ENCODE measurements at regions not wholly inside any gene's neighbourhood (a gene's known extent, or its start where the extent isn't known, plus 50 kb on each side); places are given as distances from the start of the nearest gene placed in this dataset.
"Not testable (repeated sequence)": the region's sequence is repeated elsewhere in the genome, so short reads cannot be mapped to it uniquely, and the experiment has no call there.

DNA sequence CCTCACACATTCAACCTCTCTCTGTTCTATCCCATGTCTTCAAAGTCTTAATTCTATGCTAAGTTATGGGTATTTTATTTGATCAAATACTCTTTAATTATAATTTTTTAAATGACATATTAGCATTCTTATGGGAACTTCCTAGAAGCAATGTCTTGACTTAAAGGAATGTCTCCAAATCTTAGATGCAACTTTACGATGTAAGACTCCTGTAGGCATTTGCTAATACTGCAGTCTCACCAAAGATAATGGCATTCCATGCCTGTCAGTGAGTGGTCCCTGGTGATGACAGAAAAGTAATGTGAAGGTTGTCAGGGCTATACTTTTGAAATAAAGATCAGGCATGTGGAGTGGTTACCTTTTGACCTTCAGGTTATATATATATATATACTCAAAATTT lies 1654.2 kb upstream of the WWC1 start:
- Histone ChIP-seq H3K9me3 (ENCODE audit: control insufficient read depth, insufficient read depth, low read depth, low read length) (no peaks in the 10 kb centered on the region), H3K36me3 (ENCODE audit: control insufficient read depth, insufficient read depth, low read length) (no peaks in the 10 kb centered on the region), H3K4me1 (ENCODE audit: control insufficient read depth, insufficient read depth, low read length) (peaks cover 3% of the 10 kb centered on the region; the same call in 1 of the 2 replicates), H3K27me3 (ENCODE audit: control insufficient read depth, insufficient read depth, low read length) (no peaks in the 10 kb centered on the region), H3K27ac (ENCODE audit: low read depth, low read length) (no peak overlapping the region), H3K9ac (ENCODE audit: low read length) (no peak overlapping the region), H3K4me3 (ENCODE audit: low read depth, low read length) (no peak overlapping the region)

DNA sequence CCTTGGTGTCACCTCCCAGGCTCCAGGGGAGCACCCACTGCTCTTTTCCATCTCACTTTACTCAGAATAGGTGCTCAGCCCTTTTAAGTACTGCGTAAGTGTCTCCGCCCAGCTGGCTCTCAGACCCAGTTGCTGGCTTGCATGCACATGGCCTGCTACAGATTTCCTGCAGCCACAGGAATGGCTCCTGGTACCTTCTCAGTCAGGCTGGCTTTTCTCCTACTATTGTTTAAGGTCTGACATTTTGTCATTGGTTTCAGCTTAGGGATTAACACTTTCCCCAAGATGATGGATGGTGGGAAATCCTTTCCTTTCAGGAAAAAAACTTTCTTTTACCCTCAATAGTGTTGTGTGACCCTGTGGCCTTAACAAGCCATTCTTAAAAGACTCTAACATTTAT lies 1652.3 kb upstream of the WWC1 start:
- Histone ChIP-seq H3K36me3 (ENCODE audit: control insufficient read depth, insufficient read depth, low read length) (no peaks in the 10 kb centered on the region), H3K9ac (ENCODE audit: low read length) (no peak overlapping the region), H3K4me3 (ENCODE audit: low read depth, low read length) (no peak overlapping the region), H3K4me1 (ENCODE audit: control insufficient read depth, insufficient read depth, low read length) (peaks cover 4% of the 10 kb centered on the region), H3K27ac (ENCODE audit: low read depth, low read length) (no peak overlapping the region), H3K9me3 (ENCODE audit: control insufficient read depth, insufficient read depth, low read depth, low read length) (no peaks in the 10 kb centered on the region), H3K27me3 (ENCODE audit: control insufficient read depth, insufficient read depth, low read length) (no peaks in the 10 kb centered on the region)

DNA sequence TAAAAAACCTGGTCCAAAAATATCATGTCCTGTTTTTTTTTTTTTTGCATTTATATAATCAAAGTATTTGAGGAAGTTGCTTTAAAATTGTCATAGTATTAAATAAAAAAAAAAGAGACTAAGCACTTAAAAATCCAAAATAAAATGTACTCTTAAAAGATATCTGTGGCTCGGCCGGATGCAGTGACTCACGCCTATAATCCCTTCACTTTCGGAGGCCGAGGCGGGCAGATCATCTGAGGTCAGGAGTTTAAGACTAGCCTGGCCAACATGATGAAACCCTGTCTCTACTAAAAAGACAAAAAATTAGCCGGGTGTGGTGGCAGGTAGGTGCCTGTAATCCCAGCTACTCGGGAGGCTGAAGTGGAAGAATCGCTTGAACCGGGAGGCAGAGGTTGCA lies 1651.3 kb upstream of the WWC1 start:
- not testable (repeated sequence) for H3K4me3 ChIP-seq (ENCODE audit: low read depth, low read length); H3K27ac ChIP-seq (ENCODE audit: low read depth, low read length); H3K36me3 ChIP-seq (ENCODE audit: control insufficient read depth, insufficient read depth, low read length); H3K4me1 ChIP-seq (ENCODE audit: control insufficient read depth, insufficient read depth, low read length); H3K9me3 ChIP-seq (ENCODE audit: control insufficient read depth, insufficient read depth, low read depth, low read length); H3K9ac ChIP-seq (ENCODE audit: low read length); H3K27me3 ChIP-seq (ENCODE audit: control insufficient read depth, insufficient read depth, low read length)

DNA sequence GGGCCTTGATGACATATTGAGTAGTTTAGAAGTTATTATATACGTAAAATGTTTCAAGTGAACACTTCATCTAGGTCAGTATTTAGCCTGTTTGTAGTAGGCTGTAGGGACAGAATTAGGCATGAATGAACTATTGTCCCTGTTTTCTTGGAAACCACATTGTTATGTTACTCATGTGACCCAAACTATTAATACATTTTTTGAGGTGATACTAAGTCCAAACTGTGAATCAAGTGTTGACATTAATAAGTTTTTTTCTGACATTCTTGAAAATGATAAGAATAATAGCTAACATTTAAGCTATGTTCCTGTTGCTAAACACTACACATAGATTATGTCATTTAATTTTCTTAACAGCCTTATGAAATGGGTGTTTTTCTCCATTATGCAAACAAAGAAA lies 1642.7 kb upstream of the WWC1 start:
- Histone ChIP-seq H3K9ac (ENCODE audit: low read length) (no peak overlapping the region), H3K27me3 (ENCODE audit: control insufficient read depth, insufficient read depth, low read length) (no peaks in the 10 kb centered on the region), H3K36me3 (ENCODE audit: control insufficient read depth, insufficient read depth, low read length) (no peaks in the 10 kb centered on the region), H3K9me3 (ENCODE audit: control insufficient read depth, insufficient read depth, low read depth, low read length) (peaks cover 4% of the 10 kb centered on the region; the same call in 1 of the 2 replicates), H3K4me1 (ENCODE audit: control insufficient read depth, insufficient read depth, low read length) (peaks cover 4% of the 10 kb centered on the region; the same call in 1 of the 2 replicates), H3K27ac (ENCODE audit: low read depth, low read length) (no peak overlapping the region), H3K4me3 (ENCODE audit: low read depth, low read length) (no peak overlapping the region)

DNA sequence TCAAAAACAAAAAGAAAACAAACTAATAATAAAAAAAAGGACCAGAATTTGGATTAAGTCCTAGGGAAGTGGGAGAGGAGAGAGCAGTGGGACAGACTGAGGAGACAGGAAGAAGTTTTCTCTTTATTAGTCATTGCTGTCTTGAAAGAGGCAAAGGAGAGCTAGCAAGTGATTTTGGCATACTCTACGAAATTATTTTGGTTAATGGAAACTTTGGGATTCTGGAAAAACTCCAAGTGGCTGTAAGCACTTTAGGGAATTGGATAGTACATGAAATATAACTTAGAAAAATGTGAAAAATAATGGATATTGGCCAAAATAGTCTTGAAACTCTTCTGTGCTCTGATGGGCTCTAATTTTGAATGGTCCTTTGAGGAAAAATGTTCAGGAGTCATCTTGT lies 1641.8 kb upstream of the WWC1 start:
- no peaks in the 10 kb centered on the region for H3K4me1 ChIP-seq (ENCODE audit: control insufficient read depth, insufficient read depth, low read length)
- H3K9me3 ChIP-seq (ENCODE audit: control insufficient read depth, insufficient read depth, low read depth, low read length) = peaks cover 4% of the 10 kb centered on the region; the same call in 1 of the 2 replicates
- no peaks in the 10 kb centered on the region for H3K27me3 ChIP-seq (ENCODE audit: control insufficient read depth, insufficient read depth, low read length)
- H3K27ac ChIP-seq (ENCODE audit: low read depth, low read length) = no peak overlapping the region
- no peak overlapping the region for H3K4me3 ChIP-seq (ENCODE audit: low read depth, low read length)
- no peak overlapping the region for H3K9ac ChIP-seq (ENCODE audit: low read length)
- H3K36me3 ChIP-seq (ENCODE audit: control insufficient read depth, insufficient read depth, low read length) = no peaks in the 10 kb centered on the region

DNA sequence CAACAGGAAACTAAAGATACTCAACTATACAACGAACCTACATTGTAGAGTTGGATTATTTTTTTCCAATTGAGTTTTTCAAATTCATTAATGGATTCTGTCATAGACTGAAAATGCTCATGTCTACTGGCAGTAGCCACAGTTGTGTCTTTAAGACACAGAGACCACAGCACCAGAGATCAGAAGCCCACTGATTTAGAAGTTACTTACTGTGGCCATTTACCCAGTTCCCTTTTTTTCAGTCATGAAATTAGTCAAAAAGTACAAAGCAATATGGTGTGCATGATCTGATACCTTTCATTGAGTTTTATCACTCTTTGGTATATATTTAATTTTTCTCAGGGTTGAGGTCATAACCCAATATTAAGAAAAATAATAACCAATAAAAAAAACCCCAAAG lies 1640.2 kb upstream of the WWC1 start:
- Histone ChIP-seq H3K9ac (ENCODE audit: low read length) (no peak overlapping the region), H3K36me3 (ENCODE audit: control insufficient read depth, insufficient read depth, low read length) (no peaks in the 10 kb centered on the region), H3K27me3 (ENCODE audit: control insufficient read depth, insufficient read depth, low read length) (no peaks in the 10 kb centered on the region), H3K4me1 (ENCODE audit: control insufficient read depth, insufficient read depth, low read length) (no peaks in the 10 kb centered on the region), H3K27ac (ENCODE audit: low read depth, low read length) (no peak overlapping the region), H3K4me3 (ENCODE audit: low read depth, low read length) (no peak overlapping the region), H3K9me3 (ENCODE audit: control insufficient read depth, insufficient read depth, low read depth, low read length) (peaks cover 4% of the 10 kb centered on the region; the same call in 1 of the 2 replicates)

DNA sequence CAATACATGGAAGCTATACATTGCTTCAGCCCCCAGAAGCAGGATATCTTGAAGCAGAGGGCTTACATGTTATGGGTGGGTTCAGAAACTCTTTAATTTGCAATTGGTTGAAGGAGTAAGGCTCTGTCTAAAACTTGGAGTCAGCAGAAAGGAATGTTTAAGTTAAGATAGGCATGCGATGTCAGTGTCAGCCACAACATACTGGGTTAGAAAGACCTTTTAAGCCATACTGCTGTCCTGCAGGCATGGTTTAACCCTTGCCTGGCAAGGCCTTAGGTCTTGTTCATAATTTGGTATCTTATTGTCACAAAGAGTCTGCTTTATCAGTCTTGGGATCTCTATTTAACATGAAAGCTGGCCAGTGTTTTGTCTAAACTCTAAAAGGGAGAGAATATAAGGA lies 1619.6 kb upstream of the WWC1 start:
- Histone ChIP-seq H3K27me3 (ENCODE audit: control insufficient read depth, insufficient read depth, low read length) (no peaks in the 10 kb centered on the region), H3K27ac (ENCODE audit: low read depth, low read length) (no peak overlapping the region; the same call in 1 of the 2 replicates), H3K4me1 (ENCODE audit: control insufficient read depth, insufficient read depth, low read length) (peaks cover 37% of the 10 kb centered on the region), H3K9ac (ENCODE audit: low read length) (no peak overlapping the region), H3K9me3 (ENCODE audit: control insufficient read depth, insufficient read depth, low read depth, low read length) (0 out of 2 replicates have a peak, but pooled peaks cover 3% of the 10 kb centered on the region), H3K36me3 (ENCODE audit: control insufficient read depth, insufficient read depth, low read length) (no peaks in the 10 kb centered on the region), H3K4me3 (ENCODE audit: low read depth, low read length) (no peak overlapping the region)

DNA sequence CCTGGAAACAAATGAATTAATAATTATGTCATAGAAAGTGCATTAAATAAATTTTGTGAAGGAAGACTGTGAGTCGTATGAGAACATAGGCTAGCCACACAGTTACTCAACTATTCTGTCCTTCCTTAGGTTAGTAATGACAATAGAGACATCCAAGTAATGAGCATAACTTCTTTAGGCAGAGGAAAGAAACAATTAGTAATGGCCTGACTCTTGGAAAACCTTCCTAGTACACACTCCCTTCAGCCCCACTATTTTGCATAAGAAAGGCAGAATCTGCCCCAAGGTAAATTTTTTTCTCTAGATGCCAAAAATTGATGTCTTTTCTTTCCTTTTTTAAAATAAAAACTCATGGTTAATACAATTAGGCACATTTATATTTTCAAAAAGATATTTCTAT lies 1619.0 kb upstream of the WWC1 start:
- H3K4me3 ChIP-seq (ENCODE audit: low read depth, low read length) = no peak overlapping the region
- no peaks in the 10 kb centered on the region for H3K36me3 ChIP-seq (ENCODE audit: control insufficient read depth, insufficient read depth, low read length)
- peaks cover 38% of the 10 kb centered on the region for H3K4me1 ChIP-seq (ENCODE audit: control insufficient read depth, insufficient read depth, low read length)

DNA sequence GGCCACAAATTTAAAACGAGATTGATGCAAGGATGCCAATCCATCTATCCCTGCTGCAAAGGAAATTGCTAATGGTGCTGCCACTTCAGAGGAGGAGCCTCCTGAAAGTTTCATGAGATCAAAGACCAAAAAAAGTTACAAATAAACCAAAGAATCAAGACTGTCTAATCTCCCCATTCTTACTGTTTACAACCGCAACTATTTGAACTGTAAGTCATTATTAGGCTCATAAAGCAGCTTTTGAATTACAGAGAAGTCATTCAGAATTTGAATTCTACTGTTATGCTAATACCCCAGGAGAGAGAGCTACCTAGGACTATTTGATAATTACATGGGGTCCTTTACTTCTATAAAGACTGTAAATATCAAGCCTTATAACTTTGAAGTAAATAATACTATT lies 1613.6 kb upstream of the WWC1 start:
- H3K9me3 ChIP-seq (ENCODE audit: control insufficient read depth, insufficient read depth, low read depth, low read length) = 0 out of 2 replicates have a peak, but pooled peaks cover 3% of the 10 kb centered on the region
- 0 out of 2 replicates have a peak overlapping the region, but pooled peaks have one; percentile 30 for H3K27ac ChIP-seq (ENCODE audit: low read depth, low read length)
- peaks cover 13% of the 10 kb centered on the region; the same call in 1 of the 2 replicates for H3K4me1 ChIP-seq (ENCODE audit: control insufficient read depth, insufficient read depth, low read length)

More for the DNA sequence above, 1619.0 kb upstream of the WWC1 start:
- Histone ChIP-seq H3K27ac (ENCODE audit: low read depth, low read length) (no peak overlapping the region; the same call in 1 of the 2 replicates), H3K27me3 (ENCODE audit: control insufficient read depth, insufficient read depth, low read length) (no peaks in the 10 kb centered on the region), H3K9me3 (ENCODE audit: control insufficient read depth, insufficient read depth, low read depth, low read length) (0 out of 2 replicates have a peak, but pooled peaks cover 3% of the 10 kb centered on the region), H3K9ac (ENCODE audit: low read length) (no peak overlapping the region)

DNA sequence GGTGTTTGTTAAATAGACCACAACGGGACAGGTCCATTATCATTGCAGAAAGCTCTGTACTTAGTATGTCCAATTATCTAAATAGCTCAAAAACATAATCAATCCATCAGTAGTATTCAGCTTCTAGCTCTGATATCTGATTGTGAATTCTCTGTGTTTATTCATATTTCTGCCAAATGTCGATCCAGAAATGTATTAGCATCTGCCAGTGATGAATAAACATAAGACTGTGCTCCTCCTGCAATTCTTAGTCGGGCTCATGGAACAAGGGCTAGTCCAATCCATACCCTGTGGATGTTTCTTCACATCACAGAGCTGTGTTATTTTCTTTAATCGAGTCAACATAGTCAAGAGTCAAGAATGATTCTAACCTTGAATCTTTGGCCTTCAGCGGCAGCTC lies 1612.1 kb upstream of the WWC1 start:
- H3K27ac ChIP-seq (ENCODE audit: low read depth, low read length) = no peak overlapping the region
- no peak overlapping the region for H3K4me3 ChIP-seq (ENCODE audit: low read depth, low read length)
- H3K4me1 ChIP-seq (ENCODE audit: control insufficient read depth, insufficient read depth, low read length) = peaks cover 10% of the 10 kb centered on the region; the same call in 1 of the 2 replicates
- H3K36me3 ChIP-seq (ENCODE audit: control insufficient read depth, insufficient read depth, low read length) = no peaks in the 10 kb centered on the region
- no peak overlapping the region for H3K9ac ChIP-seq (ENCODE audit: low read length)
- H3K9me3 ChIP-seq (ENCODE audit: control insufficient read depth, insufficient read depth, low read depth, low read length) = 0 out of 2 replicates have a peak, but pooled peaks cover under 1% of the 10 kb centered on the region
- no peaks in the 10 kb centered on the region for H3K27me3 ChIP-seq (ENCODE audit: control insufficient read depth, insufficient read depth, low read length)

More for the DNA sequence above, 1613.6 kb upstream of the WWC1 start:
- no peak overlapping the region for H3K4me3 ChIP-seq (ENCODE audit: low read depth, low read length)
- no peaks in the 10 kb centered on the region for H3K36me3 ChIP-seq (ENCODE audit: control insufficient read depth, insufficient read depth, low read length)
- no peaks in the 10 kb centered on the region for H3K27me3 ChIP-seq (ENCODE audit: control insufficient read depth, insufficient read depth, low read length)
- no peak overlapping the region for H3K9ac ChIP-seq (ENCODE audit: low read length)

DNA sequence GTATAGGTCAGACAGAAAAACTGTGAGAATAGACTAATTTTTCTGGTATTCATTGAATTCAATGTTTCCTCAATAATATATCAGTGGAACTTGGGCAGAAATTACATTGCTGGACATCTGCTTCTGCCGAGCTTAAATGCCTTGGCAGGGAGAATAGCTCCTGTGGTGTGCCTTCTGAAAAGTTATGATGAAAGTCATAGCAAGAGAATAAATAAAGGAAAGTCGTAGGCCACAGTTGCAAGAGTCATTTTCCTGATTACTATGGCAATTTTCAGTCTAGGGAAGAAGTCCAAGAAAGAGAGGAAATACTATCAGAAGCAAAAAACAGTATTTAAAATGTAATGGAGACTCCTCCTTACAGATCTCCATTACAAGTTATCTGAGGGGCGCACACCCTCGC lies 1596.1 kb upstream of the WWC1 start:
- no peaks in the 10 kb centered on the region for H3K27me3 ChIP-seq (ENCODE audit: control insufficient read depth, insufficient read depth, low read length)
- peaks cover 5% of the 10 kb centered on the region; the same call in 1 of the 2 replicates for H3K9me3 ChIP-seq (ENCODE audit: control insufficient read depth, insufficient read depth, low read depth, low read length)
- peaks cover 9% of the 10 kb centered on the region; the same call in 1 of the 2 replicates for H3K4me1 ChIP-seq (ENCODE audit: control insufficient read depth, insufficient read depth, low read length)
- H3K4me3 ChIP-seq (ENCODE audit: low read depth, low read length) = no peak overlapping the region
- no peak overlapping the region for H3K9ac ChIP-seq (ENCODE audit: low read length)
- no peaks in the 10 kb centered on the region for H3K36me3 ChIP-seq (ENCODE audit: control insufficient read depth, insufficient read depth, low read length)
- no peak overlapping the region for H3K27ac ChIP-seq (ENCODE audit: low read depth, low read length)
